T-helper 9 cell (primary cell): ENCODE measurements at regions not wholly inside any gene's neighbourhood (a gene's known extent, or its start where the extent isn't known, plus 50 kb on each side); places are given as distances from the start of the nearest gene placed in this dataset.

ENCODE experiments used
- DNase-seq: peaks from one replicate; pipeline ENCODE4 v3.0.0-alpha.2; 2020

- no peak for DNase-seq
These were observed 58.2 kb upstream of the NAA20 start for GRCh38 chr20:19958928-19959327.

- DNase-seq, result no peak
These were observed 56.4 kb upstream of the NAA20 start for GRCh38 chr20:19960745-19961144.

- DNase-seq, result no peak
These were observed 55.9 kb upstream of the NAA20 start for GRCh38 chr20:19961293-19961692.

- DNase-seq, result no peak
These were observed 54.2 kb upstream of the NAA20 start for GRCh38 chr20:19962958-19963357.

- DNase-seq, result no peak
These were observed 52.6 kb upstream of the NAA20 start for GRCh38 chr20:19964289-19965265.

GRCh38 chr20:19966840-19967239 lies 50.3 kb upstream of the NAA20 start:
- no peak for DNase-seq
